RPMI8226 (cell line): ENCODE measurements at regions not wholly inside any gene's neighbourhood (a gene's known extent, or its start where the extent isn't known, plus 50 kb on each side); places are given as distances from the start of the nearest gene placed in this dataset.
"Not testable (repeated sequence)": the region's sequence is repeated elsewhere in the genome, so short reads cannot be mapped to it uniquely, and the experiment has no call there.

Experiments used
- DNase-seq: peaks from one replicate; pipeline ENCODE4 v3.0.0-alpha.2; 2015

DNA sequence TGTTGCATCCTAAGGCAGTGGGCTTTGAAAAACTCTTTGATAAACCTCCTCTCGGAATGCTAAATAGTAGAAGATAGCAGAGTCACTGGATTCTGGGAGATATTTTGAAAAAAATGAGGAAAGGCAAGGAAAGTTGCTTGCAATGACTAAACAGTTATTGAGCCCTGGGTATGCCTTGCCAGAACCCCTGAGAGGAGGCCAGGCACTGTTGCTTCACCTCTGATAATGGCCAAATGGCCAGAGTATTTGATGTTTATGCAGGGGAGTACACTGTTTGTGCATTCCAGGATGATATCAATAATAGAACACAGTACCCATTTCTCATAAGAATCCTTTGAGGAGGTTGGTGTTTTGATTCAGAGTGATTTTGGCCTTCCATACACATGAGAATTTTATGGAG, 935.1 kb upstream of the WWC1 start:
- DNase-seq = no peak

DNA sequence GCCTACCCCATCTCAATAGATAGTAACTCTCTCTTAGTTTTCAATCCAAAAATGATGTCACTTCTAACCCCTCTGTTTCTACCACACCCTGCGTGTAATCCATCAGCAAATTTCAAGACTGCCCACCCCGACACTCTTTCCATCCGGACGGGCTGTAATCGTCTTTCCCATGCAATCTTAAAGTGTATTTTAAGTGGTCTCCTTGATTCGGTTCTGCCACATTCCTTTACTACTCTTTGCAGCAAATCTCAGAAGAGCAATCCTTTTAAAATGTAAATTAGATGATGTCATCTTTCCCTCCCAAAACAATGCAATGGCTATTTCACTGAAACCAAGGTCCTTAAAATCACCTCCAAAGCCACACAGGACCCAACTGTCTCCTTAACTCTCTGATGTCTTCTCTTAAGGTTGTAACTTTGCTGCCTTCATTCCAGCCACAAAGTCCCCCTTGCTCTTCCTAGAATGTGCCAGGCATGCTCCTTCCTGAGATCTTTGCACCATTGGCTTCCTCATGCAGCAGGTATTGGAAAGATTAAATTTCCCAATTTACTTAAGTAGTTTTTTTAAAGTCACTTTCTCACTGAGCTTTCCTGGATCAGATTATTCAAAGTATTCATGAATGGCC, 932.5 kb upstream of the WWC1 start:
- no peak for DNase-seq

DNA sequence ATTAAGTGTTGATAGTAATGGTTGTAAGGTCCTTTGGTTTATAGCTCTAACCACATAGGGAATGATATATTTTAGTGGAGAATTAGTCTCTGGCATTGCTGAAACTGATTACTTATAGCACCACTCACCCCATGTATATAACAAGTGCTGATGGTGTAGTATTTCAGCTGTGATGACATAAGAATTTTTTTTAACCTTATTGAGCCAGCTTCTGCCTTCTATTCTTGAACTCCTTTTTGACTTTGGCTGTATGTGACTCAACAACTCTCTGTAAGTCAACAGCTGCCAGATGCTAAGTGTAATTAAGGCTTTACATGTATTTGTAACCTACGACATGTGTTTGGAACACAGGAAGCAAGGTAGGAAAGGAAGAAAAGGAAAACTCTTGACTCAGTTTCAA, 929.6 kb upstream of the WWC1 start:
- no peak for DNase-seq

DNA sequence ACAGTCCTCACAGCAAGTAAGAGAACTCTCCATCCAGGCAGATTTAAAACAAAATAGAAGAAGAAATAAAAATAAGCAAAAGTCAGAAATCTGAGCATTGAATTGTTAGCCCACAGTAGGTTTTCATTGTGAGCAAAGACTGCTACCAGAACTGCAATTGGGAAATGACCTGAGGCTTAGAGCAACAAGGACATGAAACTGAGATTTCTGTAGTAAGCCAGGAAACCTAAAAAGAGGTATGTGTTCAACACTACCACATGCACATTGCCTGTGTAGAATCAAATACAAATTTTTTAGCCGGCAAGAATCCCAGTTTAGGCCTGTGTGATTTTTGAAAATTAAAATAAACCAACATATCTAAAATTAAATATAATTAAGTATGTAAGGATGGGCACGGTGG, 928.4 kb upstream of the WWC1 start:
- no peak for DNase-seq

DNA sequence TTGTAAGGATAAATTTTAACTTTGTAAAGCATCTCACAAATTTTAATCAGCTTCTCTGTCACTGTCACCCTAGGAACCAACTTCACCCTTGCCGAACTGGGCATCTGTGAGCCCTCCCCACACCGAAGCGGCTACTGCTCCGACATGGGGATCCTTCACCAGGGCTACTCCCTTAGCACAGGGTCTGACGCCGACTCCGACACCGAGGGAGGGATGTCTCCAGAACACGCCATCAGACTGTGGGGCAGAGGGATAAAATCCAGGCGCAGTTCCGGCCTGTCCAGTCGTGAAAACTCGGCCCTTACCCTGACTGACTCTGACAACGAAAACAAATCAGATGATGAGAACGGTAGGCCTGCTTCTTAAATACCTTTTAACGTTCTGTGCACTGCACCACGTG, 916.3 kb upstream of the WWC1 start:
- no peak for DNase-seq

DNA sequence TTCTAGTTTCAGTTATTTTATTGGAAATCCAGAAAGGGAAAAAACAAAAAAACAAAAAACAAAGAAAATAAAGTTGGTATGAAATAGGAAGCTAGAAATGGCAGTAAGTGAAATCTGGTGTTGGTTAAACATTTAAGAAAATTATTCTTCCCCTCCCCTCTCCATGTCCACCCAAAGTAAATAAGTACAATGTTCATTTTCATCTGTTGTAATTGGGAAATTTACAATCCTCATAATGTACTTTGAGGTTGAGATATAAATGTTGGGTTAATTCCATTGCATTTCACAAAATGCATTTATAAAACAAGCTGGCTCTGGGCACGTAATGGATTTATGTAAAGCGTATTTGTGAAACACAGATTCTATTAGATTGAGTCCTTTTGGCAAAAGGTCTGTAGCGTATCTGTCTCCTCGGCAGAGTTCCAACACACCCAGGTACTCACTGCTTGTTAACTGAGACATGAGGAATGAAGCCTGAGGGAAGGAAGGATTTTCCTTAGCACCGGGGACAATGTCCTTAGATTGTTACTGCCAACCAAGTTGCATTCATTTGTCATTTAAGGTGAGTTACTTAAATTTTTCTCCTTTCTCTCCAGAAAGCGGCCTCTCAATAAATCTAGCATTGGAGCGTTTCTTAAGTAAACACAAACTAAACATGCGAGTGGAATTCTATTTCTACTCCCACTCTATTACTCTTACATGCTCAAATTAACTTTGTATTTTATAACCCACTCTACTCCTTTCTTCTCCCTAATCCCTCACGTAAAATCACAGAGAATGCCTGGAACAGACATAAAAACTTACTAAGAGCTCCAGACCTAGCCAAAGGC, 912.3 kb upstream of the WWC1 start:
- no peak for DNase-seq

DNA sequence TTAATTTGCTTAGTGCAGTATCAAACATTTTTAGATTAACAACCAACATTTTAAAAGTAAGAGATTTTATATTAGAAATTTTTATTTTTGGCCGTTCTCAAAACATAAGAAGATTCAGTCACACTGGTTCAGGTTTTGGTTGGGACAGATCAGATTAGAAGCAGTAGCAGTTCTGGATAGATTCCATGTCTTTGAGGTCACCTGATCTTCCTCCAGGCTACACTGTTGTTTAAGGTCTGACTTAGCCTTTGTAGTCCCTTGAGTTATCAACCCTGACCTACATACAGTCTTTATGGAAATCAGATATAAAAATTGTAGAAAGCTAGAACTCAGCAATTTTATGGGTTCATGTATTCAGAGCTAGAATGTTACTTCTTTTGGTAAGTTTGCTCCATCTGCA, 910.0 kb upstream of the WWC1 start:
- DNase-seq = no peak

DNA sequence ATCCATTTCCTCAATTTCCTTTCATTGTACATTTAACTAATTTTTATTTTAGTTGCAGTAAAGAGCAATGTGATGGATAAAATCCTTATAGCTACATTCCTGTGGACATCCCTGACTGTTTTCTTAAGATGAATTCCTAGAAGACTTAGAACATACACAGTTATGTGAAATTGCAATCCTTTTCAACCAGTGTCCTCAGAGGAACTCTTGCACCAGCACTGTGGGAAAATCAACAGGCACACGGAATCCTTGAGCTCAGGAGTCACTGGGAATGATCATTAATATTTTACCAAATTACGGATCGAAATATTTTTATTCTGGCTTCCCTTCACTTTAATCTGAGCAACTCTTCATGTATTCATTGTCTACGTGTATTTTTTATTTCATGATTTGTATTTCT, 901.9 kb upstream of the WWC1 start:
- no peak for DNase-seq

DNA sequence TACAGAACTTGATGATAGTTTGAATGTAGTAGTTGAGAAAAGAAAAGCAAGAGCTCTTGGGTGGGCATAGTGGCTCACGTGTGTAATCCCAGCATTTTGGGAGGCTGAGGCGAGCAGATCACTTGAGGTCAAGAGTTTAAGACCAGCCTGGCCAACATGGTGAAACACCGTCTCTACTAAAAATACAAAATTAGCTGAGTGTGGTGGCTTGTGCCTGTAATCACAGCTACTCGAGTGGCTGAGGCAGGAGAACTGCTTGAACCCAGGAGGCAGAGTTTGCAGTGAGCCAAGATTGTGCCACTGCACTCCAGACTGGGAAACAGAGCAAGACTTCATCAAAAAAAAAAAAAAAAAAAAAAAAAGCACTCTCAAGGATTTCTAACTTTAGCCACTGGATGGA, 900.2 kb upstream of the WWC1 start:
- not testable (repeated sequence) for DNase-seq

DNA sequence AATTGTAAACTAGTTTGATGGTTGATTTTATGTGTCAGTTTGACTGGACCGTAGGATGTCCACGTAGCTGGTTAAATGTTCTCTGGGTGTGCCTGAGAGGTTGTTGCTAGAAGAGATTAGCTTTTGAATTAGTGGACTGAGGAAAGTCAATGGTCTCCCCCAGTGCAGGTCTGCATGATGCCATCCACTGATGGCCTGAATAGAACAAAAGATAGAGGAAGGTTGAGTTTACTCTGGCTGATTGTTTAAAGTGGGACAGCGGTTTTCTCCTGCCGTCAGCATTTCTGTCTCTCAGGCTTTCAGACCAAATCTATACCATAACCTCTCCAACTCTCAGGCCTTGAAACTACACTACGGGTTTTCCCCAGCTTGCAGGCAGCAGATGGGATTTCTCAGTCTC, 899.2 kb upstream of the WWC1 start:
- DNase-seq = peak; percentile 6

DNA sequence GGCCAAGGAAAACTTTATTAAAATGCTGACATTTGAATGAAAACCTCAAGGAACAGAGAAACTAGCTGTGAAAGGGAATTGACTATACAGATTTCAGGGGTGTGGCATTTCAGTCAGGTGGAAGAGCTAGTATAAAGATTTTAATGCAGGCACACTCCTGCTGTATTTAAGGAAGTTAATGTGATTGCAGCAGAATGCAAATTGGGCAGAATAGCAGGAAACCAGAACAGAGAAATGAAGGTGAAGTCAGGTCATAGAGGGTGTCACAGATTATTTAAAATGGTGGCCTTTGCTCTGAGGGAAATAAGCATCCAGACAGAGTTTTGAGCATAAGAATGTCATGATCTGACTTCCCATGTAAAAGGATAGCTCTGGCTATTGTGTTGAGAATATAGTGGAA, 898.1 kb upstream of the WWC1 start:
- DNase-seq = peak; percentile 15

DNA sequence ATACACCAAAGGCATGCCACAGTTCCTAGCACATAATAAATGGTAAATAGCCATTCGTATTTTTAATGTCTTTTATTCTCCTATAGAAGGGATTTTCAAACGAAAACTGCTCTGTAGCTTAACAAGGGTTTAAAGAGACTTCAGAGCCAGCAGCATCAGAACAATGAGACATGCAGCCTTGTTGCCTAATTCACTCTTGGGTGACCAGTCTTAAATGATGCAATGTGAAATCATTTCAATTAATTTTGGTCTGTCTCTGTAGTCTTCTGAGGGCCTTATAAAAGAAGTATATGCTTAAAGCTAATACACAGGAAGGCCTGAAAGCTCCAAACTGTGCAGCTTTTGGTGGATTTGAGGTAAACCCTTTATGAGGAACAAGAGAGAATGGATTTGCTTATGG, 888.8 kb upstream of the WWC1 start:
- DNase-seq = no peak

DNA sequence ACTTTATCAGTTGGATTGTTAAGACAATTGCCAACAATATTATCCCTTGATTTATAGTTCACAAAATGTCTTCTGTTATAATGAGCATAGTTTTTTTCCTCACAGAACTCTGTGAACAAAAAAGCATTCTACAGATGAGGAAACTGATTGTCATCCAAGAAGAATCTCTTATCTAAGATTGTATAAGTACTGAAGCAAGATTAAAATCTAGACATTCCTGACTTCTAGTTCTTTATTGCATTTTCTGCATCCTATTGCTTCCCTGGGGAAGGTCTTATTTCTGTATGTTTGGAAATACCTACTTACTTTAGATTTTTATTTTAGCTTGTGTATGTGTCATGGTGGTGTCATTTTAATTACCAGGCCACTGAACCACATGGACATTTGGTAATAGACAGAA, 884.9 kb upstream of the WWC1 start:
- DNase-seq = no peak

DNA sequence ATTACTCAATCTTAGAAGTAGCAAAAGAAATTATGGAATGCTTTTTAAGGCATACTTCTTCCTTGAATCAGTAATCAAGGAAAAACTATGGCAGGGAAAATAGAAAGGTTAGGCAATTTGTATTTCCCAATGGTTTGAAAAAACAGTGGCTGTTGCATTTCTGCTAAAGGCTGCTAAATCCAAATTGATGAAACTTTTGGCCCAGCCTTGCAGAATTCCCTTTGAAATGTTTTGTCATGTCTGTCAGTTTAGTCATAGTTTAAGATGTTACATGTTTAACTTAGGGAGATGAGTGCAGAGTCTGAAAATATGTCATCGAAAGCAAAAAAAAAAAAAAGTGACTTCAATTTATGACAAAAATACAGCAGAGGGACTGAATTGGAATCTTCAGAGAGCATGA, 878.9 kb upstream of the WWC1 start:
- DNase-seq = no peak

DNA sequence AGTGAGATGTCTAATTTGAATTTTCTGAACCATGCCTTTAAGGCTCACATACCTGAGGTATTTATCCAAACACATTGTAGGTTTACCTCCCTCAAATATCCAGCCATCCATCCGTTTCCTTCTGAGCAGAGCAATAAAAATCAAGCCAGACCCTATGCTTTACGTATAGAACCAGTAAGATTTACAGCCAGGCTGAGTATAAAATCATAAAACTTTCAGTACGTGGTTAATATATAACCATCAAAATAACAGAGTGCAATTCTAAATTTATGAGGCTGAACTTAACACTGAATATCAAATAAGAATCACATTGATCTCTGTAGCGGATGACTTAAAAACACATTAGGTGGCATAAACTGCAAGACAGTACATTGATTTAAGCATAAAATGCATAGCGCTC, 877.9 kb upstream of the WWC1 start:
- no peak for DNase-seq

DNA sequence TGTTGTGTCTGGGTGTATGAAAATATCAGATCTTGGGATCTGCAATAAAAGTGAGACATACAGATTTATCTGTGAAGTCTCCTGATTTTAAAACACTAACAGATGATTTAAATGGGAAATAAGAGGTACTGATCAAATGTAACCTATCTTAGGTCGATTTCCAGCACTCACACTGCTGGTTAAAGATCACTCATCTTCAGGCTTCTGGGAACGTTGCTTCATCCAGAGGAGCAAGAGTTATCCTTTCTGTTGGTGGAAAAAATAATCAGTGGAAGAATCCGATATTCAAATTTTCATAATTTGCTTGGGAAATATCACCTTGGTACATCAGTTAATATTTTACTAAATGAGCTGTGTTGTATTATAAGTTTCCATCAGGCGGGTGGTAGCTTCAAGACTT, 876.8 kb upstream of the WWC1 start:
- no peak for DNase-seq

DNA sequence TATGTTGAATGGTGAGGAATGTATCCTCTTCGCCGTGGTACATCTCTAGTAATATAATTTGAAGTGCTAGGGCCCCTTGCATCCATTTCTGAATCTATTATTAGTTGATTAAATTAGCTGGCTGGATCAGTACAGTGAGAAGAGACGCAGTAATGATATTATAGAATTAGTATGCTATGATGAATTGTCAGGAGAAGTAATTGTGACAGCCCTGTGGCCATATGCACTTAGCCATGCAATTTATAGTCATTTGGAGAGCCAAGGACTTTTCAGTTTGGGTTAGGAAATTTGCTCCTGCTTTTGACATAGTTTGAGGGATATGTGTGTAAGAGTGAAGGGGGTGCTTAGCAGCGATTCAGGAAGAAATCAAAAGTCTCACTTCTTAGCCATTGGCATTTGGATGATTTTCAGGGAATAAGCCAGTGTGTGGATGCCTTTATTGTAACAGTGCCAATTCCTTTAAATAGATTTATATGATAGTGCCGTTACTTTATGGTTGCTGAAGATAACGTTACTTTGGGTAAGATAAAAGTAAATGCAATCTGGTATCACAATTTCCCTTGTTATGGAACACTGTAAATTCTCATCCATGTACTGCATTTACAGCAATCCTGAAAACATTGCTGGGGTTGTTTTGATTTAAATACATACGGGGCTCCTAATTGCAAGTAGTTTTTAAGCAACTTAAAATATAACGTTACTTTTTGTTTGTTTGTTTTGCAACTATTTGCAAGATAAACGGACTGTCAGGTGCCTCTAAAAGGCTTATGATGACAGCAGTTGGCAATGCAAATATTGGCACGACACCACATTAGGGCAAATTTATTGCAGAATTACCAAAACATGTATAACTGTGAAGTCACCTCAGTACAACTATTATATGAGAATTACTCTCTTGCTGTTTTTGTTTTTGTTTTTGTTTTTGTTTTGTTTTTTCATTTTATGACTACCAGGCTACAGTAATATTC, 875.4 kb upstream of the WWC1 start:
- no peak for DNase-seq

DNA sequence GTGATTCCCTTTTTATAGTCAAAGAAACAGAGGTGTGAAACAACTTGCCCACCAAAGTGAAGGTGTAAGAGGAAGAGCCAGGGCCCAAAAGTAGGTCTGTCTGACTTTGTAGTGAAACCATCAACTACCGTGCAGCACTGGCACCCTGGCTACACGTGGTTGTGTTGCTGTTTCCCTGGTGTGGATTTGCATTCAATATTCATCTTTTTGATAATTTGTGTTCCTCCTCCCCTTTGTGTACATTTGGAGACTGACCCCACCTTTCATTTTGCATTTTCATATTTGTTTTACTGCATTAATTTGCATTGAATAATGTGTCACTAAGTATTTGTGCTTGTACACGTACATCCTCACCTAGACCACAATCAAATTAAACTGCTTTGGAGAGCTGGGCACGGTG, 873.8 kb upstream of the WWC1 start:
- DNase-seq = no peak

DNA sequence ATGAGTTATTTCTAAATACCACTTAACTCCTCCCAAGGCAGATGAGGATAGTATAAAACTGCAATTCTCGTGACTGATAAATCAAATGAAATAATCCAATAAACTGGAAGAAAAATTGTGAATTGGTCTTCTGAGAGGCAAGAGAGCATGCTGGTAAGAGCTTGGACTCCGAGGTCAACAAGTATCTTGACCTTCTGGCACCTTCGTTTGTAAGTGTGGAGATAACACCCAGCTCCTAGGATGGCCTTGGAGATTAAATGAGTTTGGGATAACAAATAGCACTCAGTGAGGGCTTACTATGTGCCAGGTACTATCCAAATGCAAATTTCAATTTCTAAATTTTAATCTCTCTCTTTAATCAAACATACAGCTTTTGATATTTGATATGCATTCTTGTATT, 866.3 kb upstream of the WWC1 start:
- DNase-seq = no peak

DNA sequence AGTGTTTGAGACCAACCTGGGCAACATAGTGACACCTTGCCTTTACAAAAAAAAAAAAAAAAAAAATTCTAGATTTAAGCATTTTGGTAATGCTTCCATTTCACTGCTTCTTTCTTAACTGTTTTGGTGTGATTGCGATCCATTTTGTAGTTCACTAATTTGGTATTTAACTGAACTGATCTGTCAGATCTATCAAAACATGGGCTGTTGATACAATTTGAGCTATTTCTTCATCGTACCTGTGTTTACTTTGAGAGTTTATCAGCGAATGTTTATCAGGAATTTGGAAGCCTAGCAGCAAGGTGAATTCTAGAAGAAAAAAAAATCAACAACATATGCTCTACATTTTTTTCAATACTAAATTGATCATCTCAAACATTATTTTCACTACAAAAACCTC, 864.9 kb upstream of the WWC1 start:
- DNase-seq = no peak

DNA sequence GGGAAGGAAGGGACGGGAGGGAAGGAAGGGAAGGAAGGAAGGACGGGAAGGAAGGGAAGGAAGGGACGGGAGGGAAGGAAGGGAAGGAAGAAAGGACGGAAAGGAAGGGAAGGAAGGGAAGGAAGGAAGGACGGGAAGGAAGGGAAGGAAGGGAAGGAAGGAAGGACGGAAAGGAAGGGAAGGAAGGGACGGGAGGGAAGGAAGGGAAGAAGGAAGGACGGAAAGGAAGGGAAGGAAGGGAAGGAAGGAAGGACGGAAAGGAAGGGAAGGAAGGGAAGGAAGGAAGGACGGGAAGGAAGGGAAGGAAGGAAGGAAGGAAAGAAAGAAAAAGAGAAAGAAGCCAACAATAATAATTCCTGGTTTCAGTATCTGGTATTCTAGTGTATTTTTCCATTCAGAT, 863.8 kb upstream of the WWC1 start:
- not testable (repeated sequence) for DNase-seq

DNA sequence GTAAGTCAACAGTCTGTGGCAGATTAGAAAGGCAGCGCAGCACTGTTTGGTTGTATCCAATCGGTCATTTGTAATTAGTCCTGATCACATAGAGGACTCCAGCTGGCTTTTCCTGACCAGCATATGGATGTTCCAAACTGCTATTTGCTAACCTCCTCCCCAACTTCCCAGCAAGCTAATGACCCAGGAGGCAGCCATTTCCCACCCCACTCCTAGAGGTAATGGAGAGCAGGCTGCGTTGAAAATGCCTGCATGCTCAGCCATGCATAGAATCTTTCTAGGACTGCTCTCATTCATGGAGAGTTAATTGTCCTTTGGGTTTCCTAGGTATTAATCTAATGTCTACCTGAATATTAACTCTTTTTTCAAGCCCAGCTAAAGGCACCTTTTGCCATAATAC, 850.6 kb upstream of the WWC1 start:
- no peak for DNase-seq

DNA sequence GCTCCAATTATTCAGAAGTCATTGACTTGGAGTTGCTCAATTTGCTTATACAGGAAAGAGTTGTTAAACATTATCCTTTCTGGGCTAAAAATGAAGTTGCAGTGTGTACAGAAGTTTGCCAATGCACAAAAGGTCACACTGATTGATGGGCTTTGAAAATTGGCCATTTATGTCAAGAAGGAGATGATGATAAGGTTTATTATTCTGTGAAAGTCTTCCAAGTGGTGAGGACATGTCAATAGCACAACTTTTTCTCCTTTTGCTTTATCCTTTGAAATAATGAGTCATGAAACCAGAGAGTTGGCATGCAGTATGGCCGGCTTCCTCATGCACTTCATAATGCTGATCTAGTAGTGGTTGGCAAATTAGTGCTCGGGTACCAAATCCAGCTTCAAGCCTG, 848.5 kb upstream of the WWC1 start:
- no peak for DNase-seq
